ENCODE measurements at regions not wholly inside any gene's neighbourhood (a gene's known extent, or its start where the extent isn't known, plus 50 kb on each side); places are given as distances from the start of the nearest gene placed in this dataset.
"Not testable (repeated sequence)": the region's sequence is repeated elsewhere in the genome, so short reads cannot be mapped to it uniquely, and the experiment has no call there.

GRCh38 chr2:47650001-47650535 is 79.3 kb upstream of the KCNK12 start:
- no peak for DNase-seq

- DNase-seq: no peak
Measured at GRCh38 chr2:47645246-47645645, 74.5 kb upstream of the KCNK12 start.

GRCh38 chr2:47644351-47644750 is 73.6 kb upstream of the KCNK12 start:
- DNase-seq: no peak

GRCh38 chr2:47641366-47641765 is 70.6 kb upstream of the KCNK12 start:
- no peak for DNase-seq

- no peak for DNase-seq
Measured at GRCh38 chr2:47640356-47640755, 69.6 kb upstream of the KCNK12 start.

GRCh38 chr2:47639467-47639866 is 68.7 kb upstream of the KCNK12 start:
- DNase-seq: no peak

- no peak for DNase-seq
Measured at GRCh38 chr2:47638430-47638829, 67.6 kb upstream of the KCNK12 start.

GRCh38 chr2:47636596-47637264 is 65.9 kb upstream of the KCNK12 start:
- DNase-seq: no peak

GRCh38 chr2:47636176-47636575 is 65.4 kb upstream of the KCNK12 start:
- no peak for DNase-seq

GRCh38 chr2:47632754-47633153 is 62.0 kb upstream of the KCNK12 start:
- no peak for DNase-seq

GRCh38 chr2:47631792-47632398 is 61.1 kb upstream of the KCNK12 start:
- no peak for DNase-seq

- no peak for DNase-seq
Measured at GRCh38 chr2:47631306-47631705, 60.5 kb upstream of the KCNK12 start.

- no peak for DNase-seq
Measured at GRCh38 chr2:47629501-47630460, 59.0 kb upstream of the KCNK12 start.

- DNase-seq: no peak
Measured at GRCh38 chr2:47628904-47629303, 58.1 kb upstream of the KCNK12 start.

- DNase-seq: no peak
Measured at GRCh38 chr2:47626664-47627063, 55.9 kb upstream of the KCNK12 start.

- DNase-seq: not testable (repeated sequence)
Measured at GRCh38 chr2:47623140-47623539, 52.4 kb upstream of the KCNK12 start.

- no peak for DNase-seq
Measured at GRCh38 chr2:47620770-47621437, 50.1 kb upstream of the KCNK12 start.

All from DMS53 (cell line).